ENCODE measurements at regions not wholly inside any gene's neighbourhood (a gene's known extent, or its start where the extent isn't known, plus 50 kb on each side); places are given as distances from the start of the nearest gene placed in this dataset.
"Not testable (repeated sequence)": the region's sequence is repeated elsewhere in the genome, so short reads cannot be mapped to it uniquely, and the experiment has no call there.

- no peak for DNase-seq
These were observed 665.7 kb upstream of the MDGA2 start for GRCh38 chr14:48341069-48341468.

- DNase-seq = no peak
These were observed 658.0 kb upstream of the MDGA2 start for GRCh38 chr14:48333221-48333920.

- no peak for DNase-seq
These were observed 656.0 kb upstream of the MDGA2 start for GRCh38 chr14:48331421-48331820.

GRCh38 chr14:48325486-48325885, 650.1 kb upstream of the MDGA2 start:
- DNase-seq = no peak

- no peak for DNase-seq
These were observed 648.3 kb upstream of the MDGA2 start for GRCh38 chr14:48323665-48324064.

- DNase-seq = no peak
These were observed 644.4 kb upstream of the MDGA2 start for GRCh38 chr14:48319823-48320222.

GRCh38 chr14:48304729-48305128, 629.3 kb upstream of the MDGA2 start:
- no peak for DNase-seq

- DNase-seq = no peak
These were observed 614.3 kb upstream of the MDGA2 start for GRCh38 chr14:48289701-48290100.

- not testable (repeated sequence) for DNase-seq
These were observed 609.8 kb upstream of the MDGA2 start for GRCh38 chr14:48285217-48285616.

- DNase-seq = no peak
These were observed 599.9 kb upstream of the MDGA2 start for GRCh38 chr14:48275301-48275700.

- no peak for DNase-seq
These were observed 599.4 kb upstream of the MDGA2 start for GRCh38 chr14:48274826-48275225.

- not testable (repeated sequence) for DNase-seq
These were observed 592.5 kb upstream of the MDGA2 start for GRCh38 chr14:48267926-48268325.

GRCh38 chr14:48266201-48266600, 590.8 kb upstream of the MDGA2 start:
- not testable (repeated sequence) for DNase-seq

- DNase-seq = no peak
These were observed 586.0 kb upstream of the MDGA2 start for GRCh38 chr14:48261436-48261835.

GRCh38 chr14:48260394-48261295, 585.2 kb upstream of the MDGA2 start:
- DNase-seq = not testable (repeated sequence)

- DNase-seq = not testable (repeated sequence)
These were observed 584.5 kb upstream of the MDGA2 start for GRCh38 chr14:48259876-48260275.

GRCh38 chr14:48259232-48259631, 583.8 kb upstream of the MDGA2 start:
- not testable (repeated sequence) for DNase-seq

- not testable (repeated sequence) for DNase-seq
These were observed 583.3 kb upstream of the MDGA2 start for GRCh38 chr14:48258703-48259102.

- DNase-seq = no peak
These were observed 577.6 kb upstream of the MDGA2 start for GRCh38 chr14:48253020-48253419.

GRCh38 chr14:48251290-48251689, 575.9 kb upstream of the MDGA2 start:
- DNase-seq = no peak

GRCh38 chr14:48250575-48250974, 575.2 kb upstream of the MDGA2 start:
- DNase-seq = no peak

- no peak for DNase-seq
These were observed 572.6 kb upstream of the MDGA2 start for GRCh38 chr14:48247977-48248376.

GRCh38 chr14:48243900-48244299, 568.5 kb upstream of the MDGA2 start:
- DNase-seq = no peak

- no peak for DNase-seq
These were observed 553.7 kb upstream of the MDGA2 start for GRCh38 chr14:48229091-48229490.

Measured in stimulated activated CD4-positive, alpha-beta T cell treated with anti-CD3 and anti-CD28 coated beads, Interleukin-1b, Interleukin-23, amount 100 ng/mL, for 48 hours (primary cell).